ENCODE measurements at regions not wholly inside any gene's neighbourhood (a gene's known extent, or its start where the extent isn't known, plus 50 kb on each side); places are given as distances from the start of the nearest gene placed in this dataset.

GRCh38 chr12:65663097-65663496, 161.2 kb upstream of the HMGA2 start:
- TF ChIP-seq POLR2A (IDR thresholded peaks at IDR 0.05) (no peak), CTCF (IDR thresholded peaks at IDR 0.05) (no peak), EP300 (IDR thresholded peaks at IDR 0.05) (no peak)
